PC-3 (cell line): ENCODE measurements at regions not wholly inside any gene's neighbourhood (a gene's known extent, or its start where the extent isn't known, plus 50 kb on each side); places are given as distances from the start of the nearest gene placed in this dataset.

Source experiments
- ATAC-seq: fragments of 200-7000 bp; cut with Tn5 transposase; 2 replicates; pipeline ENCODE4 v1.9.1; 2020; ENCODE audit warnings: mild to moderate bottlenecking, moderate library complexity
- BruUV-seq: library from RNA; stranded (reverse); fragments of 400-500 nt; replicated peaks from 2 replicates; lab custom pipeline; 2021; lab: Mats Ljungman, UMichigan
- CTCF ChIA-PET: fragments of 300-600 bp; sonication (Branson Sonifier 250); formaldehyde crosslinking; loops from one replicate; lab custom pipeline; 2022; ENCODE audit warnings: antibody characterized with exemption; lab: Charles Lee
- POLR2A ChIA-PET: fragments of 300-600 bp; sonication (Branson Sonifier 250); formaldehyde crosslinking; loops from one replicate; lab custom pipeline; 2022; ENCODE audit warnings: antibody characterized with exemption; ENCODE audit not compliant: unreplicated experiment; lab: Charles Lee
- DNase-seq: peaks from one replicate; pipeline ENCODE4 v3.0.0-alpha.2; 2015
- H2AFZ ChIP-seq: fragments of 300-600 bp; sonication (generic); 2 replicates; pipeline ENCODE4 v1.6.0; 2016; ENCODE audit warnings: antibody characterized with exemption, low read length
- H3F3A ChIP-seq: fragments of 300-600 bp; sonication (generic); one replicate; pipeline ENCODE4 v1.6.0; 2017; ENCODE audit warnings: antibody characterized with exemption, low read length, control low read depth, mild to moderate bottlenecking; ENCODE audit not compliant: unreplicated experiment
- H3K27ac ChIP-seq: fragments of 300-600 bp; sonication (generic); 2 replicates; pipeline ENCODE4 v1.5.1; 2016; ENCODE audit warnings: mild to moderate bottlenecking, low read length
- H3K27me3 ChIP-seq: fragments of 300-600 bp; sonication (generic); 2 replicates; pipeline ENCODE4 v1.6.1; 2016; ENCODE audit warnings: low read length, mixed read lengths
- H3K36me3 ChIP-seq: fragments of 300-600 bp; sonication (generic); 2 replicates; pipeline ENCODE4 v1.6.1; 2016; ENCODE audit warnings: low read depth, mixed run types, low read length, mixed read lengths
- H3K4me1 ChIP-seq: fragments of 300-600 bp; sonication (generic); 2 replicates; pipeline ENCODE4 v1.5.1; 2016; ENCODE audit warnings: low read length; ENCODE audit not compliant: insufficient read depth
- H3K4me2 ChIP-seq: fragments of 300-600 bp; sonication (generic); 2 replicates; pipeline ENCODE4 v1.6.0; 2016; ENCODE audit warnings: low read length
- H3K4me3 ChIP-seq: fragments of 300-600 bp; sonication (generic); 2 replicates; pipeline ENCODE4 v1.5.1; 2016; ENCODE audit warnings: mild to moderate bottlenecking, low read length, mixed read lengths
- H3K79me2 ChIP-seq: fragments of 300-600 bp; sonication (generic); 2 replicates; pipeline ENCODE4 v1.6.1; 2017; ENCODE audit warnings: low read length, mixed read lengths
- H3K9ac ChIP-seq: fragments of 300-600 bp; sonication (generic); 2 replicates; pipeline ENCODE4 v1.6.0; 2016; ENCODE audit warnings: mild to moderate bottlenecking, low read length
- H3K9me2 ChIP-seq: fragments of 300-600 bp; sonication (generic); replicated peaks from 2 replicates; pipeline ENCODE4 v1.6.1; 2016; ENCODE audit warnings: mixed run types, low read length, mixed read lengths
- H3K9me3 ChIP-seq: fragments of 300-600 bp; sonication (generic); 2 replicates; pipeline ENCODE4 v1.6.1; 2016; ENCODE audit warnings: low read length, mixed read lengths
- H4K20me1 ChIP-seq: fragments of 300-600 bp; sonication (generic); 2 replicates; pipeline ENCODE4 v1.6.1; 2016; ENCODE audit warnings: low read length, mixed read lengths
- EZH2 ChIP-seq: fragments of 300-600 bp; sonication (generic); IDR thresholded peaks from one replicate; pipeline ENCODE4 v1.6.1; 2017; ENCODE audit warnings: antibody characterized with exemption, mild to moderate bottlenecking, low read length; ENCODE audit not compliant: unreplicated experiment
- EZH2phosphoT487 ChIP-seq: fragments of 300-600 bp; sonication (generic); IDR thresholded peaks from 2 replicates; pipeline ENCODE4 v1.6.1; 2018; ENCODE audit warnings: mild to moderate bottlenecking, antibody characterized with exemption, low read length, borderline replicate concordance
- intact Hi-C: fragments of 100-400 bp; cut with micrococcal nuclease; formaldehyde crosslinking; loops from 2 replicates; pipeline ENCODE4 v1.9.0; 2023
- TF ChIP-seq, protein P1 (sequence below): fragments of 300-600 bp; sonication (generic); conservative IDR thresholded peaks from 2 replicates; pipeline ENCODE4 v1.5.1; 2017; ENCODE audit warnings: antibody characterized with exemption, low read depth, mild to moderate bottlenecking, low read length

GRCh38 chr5:107199756-107200155 lies 471.0 kb downstream of the EFNA5 start:
- no peak overlapping the region for H2AFZ ChIP-seq
- no peaks in the 10 kb centered on the region for H3F3A ChIP-seq
- no peak for ATAC-seq
- no peaks in the 10 kb centered on the region for H3K36me3 ChIP-seq
- H3K9ac ChIP-seq: no peak overlapping the region
- no peaks in the 10 kb centered on the region for H4K20me1 ChIP-seq
- DNase-seq: no peak
- ChIA-PET POLR2A (no interaction called here), CTCF (no interaction called here)
- no peaks in the 10 kb centered on the region for H3K9me3 ChIP-seq
- intact Hi-C loops: no loop called here
- H3K27me3 ChIP-seq: no peaks in the 10 kb centered on the region
- no peak overlapping the region for H3K4me3 ChIP-seq
- H3K4me2 ChIP-seq: no peak overlapping the region
- no TSS peak for BruUV-seq
- H3K4me1 ChIP-seq: no peaks in the 10 kb centered on the region
- H3K79me2 ChIP-seq: no peaks in the 10 kb centered on the region
- H3K9me2 ChIP-seq: no peaks in the 10 kb centered on the region
- no peak overlapping the region for H3K27ac ChIP-seq
- TF ChIP-seq EZH2 (no peak), EZH2phosphoT487 (no peak)
- TF ChIP-seq, protein P1, sequence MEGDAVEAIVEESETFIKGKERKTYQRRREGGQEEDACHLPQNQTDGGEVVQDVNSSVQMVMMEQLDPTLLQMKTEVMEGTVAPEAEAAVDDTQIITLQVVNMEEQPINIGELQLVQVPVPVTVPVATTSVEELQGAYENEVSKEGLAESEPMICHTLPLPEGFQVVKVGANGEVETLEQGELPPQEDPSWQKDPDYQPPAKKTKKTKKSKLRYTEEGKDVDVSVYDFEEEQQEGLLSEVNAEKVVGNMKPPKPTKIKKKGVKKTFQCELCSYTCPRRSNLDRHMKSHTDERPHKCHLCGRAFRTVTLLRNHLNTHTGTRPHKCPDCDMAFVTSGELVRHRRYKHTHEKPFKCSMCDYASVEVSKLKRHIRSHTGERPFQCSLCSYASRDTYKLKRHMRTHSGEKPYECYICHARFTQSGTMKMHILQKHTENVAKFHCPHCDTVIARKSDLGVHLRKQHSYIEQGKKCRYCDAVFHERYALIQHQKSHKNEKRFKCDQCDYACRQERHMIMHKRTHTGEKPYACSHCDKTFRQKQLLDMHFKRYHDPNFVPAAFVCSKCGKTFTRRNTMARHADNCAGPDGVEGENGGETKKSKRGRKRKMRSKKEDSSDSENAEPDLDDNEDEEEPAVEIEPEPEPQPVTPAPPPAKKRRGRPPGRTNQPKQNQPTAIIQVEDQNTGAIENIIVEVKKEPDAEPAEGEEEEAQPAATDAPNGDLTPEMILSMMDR: no peak

GRCh38 chr5:107196500-107197059 lies 474.2 kb downstream of the EFNA5 start:
- CTCF ChIA-PET: no interaction called here

DNA sequence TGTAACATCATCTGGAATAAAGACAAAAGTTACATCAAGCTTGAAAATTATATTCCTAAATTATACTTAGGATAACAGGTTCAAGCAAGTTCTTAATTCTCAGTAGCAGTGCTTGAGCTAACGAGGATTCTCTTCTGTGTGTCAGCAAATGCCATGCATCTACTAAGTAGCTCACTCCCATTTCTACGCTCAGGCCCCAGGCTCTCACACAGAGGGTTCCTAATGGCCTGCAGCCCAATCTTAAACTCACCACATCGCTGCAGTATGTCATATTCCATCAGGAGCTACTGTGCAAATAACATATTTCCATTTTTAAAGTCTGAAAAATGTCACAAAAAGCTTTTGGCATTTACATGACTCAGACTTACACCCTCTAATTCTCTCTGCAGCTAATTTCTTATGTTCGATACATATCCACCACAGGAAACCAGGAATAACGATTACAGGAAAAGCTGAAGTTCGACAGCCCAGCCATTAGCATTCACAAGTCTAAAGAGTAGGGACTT lies 474.8 kb downstream of the EFNA5 start:
- TF ChIP-seq, protein P1: no peak
- no peak for TF ChIP-seq EZH2phosphoT487
- intact Hi-C loops: no loop called here
- no peaks in the 10 kb centered on the region for H3K9me3 ChIP-seq
- no peaks in the 10 kb centered on the region for H3K27me3 ChIP-seq
- no peak overlapping the region for H2AFZ ChIP-seq
- H3K9ac ChIP-seq: no peak overlapping the region
- H4K20me1 ChIP-seq: no peaks in the 10 kb centered on the region
- H3K9me2 ChIP-seq: no peaks in the 10 kb centered on the region
- ChIA-PET CTCF (no interaction called here), POLR2A (no interaction called here)
- H3K4me1 ChIP-seq: no peaks in the 10 kb centered on the region
- no TSS peak for BruUV-seq
- H3K27ac ChIP-seq: no peak overlapping the region
- no peaks in the 10 kb centered on the region for H3K79me2 ChIP-seq
- ATAC-seq (no peak), DNase-seq (no peak)
- H3K4me3 ChIP-seq: no peak overlapping the region
- H3K4me2 ChIP-seq: no peak overlapping the region
- H3F3A ChIP-seq: no peaks in the 10 kb centered on the region
- no peaks in the 10 kb centered on the region for H3K36me3 ChIP-seq

More at GRCh38 chr5:107196500-107197059, 474.2 kb downstream of the EFNA5 start:
- Histone ChIP-seq H2AFZ (no peak overlapping the region), H3K36me3 (no peaks in the 10 kb centered on the region), H3F3A (no peaks in the 10 kb centered on the region), H3K4me2 (no peak overlapping the region), H4K20me1 (no peaks in the 10 kb centered on the region), H3K79me2 (no peaks in the 10 kb centered on the region), H3K9me2 (no peaks in the 10 kb centered on the region), H3K4me3 (no peak overlapping the region), H3K9ac (no peak overlapping the region), H3K27ac (no peak overlapping the region), H3K9me3 (no peaks in the 10 kb centered on the region), H3K27me3 (no peaks in the 10 kb centered on the region), H3K4me1 (no peaks in the 10 kb centered on the region)
- no TSS peak for BruUV-seq
- no peak for DNase-seq
- no peak for TF ChIP-seq EZH2phosphoT487
- TF ChIP-seq, protein P1: no peak
- no peak for TF ChIP-seq EZH2
- intact Hi-C loops: no loop called here
- POLR2A ChIA-PET: no interaction called here
- ATAC-seq: no peak
